ENCODE measurements at regions not wholly inside any gene's neighbourhood (a gene's known extent, or its start where the extent isn't known, plus 50 kb on each side); places are given as distances from the start of the nearest gene placed in this dataset.

DNA sequence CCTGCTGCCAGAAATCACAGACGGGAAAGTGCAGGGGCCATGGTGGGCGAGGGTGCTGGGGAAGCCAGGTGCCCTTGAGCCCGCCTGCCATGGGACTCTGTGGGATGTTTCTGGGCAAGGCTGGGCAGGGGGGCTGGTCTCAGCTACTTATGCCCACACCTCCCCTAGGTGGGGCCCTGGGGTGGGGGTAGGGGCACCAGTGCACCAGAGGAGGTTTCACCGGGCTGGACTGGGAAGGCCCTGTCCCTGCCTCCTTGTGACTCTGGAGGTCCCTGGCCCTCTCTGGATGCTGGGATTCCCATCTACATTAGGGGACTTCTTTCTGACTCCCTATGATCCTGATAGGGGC, 75.2 kb upstream of the WNT11 start:
- Mint-ChIP-seq H3K4me3 (no peak overlapping the region), H3K27me3 (ENCODE audit: insufficient read depth) (peaks cover 3% of the 10 kb centered on the region), H3K9me3 (no peaks in the 10 kb centered on the region), H3K27ac (no peak overlapping the region), H3K4me1 (ENCODE audit: low read depth) (no peaks in the 10 kb centered on the region), H3K36me3 (ENCODE audit: low read depth) (no peaks in the 10 kb centered on the region)
- intact Hi-C loops (cut with micrococcal nuclease): no loop called here
- DNase-seq (ENCODE audit: low spot score): no peak

GRCh38 chr11:76280882-76281557, 74.7 kb upstream of the WNT11 start:
- H3K36me3 Mint-ChIP-seq (ENCODE audit: low read depth): no peaks in the 10 kb centered on the region
- intact Hi-C loops (cut with micrococcal nuclease): no loop called here
- no peak overlapping the region for H3K27ac Mint-ChIP-seq
- no peaks in the 10 kb centered on the region for H3K9me3 Mint-ChIP-seq
- no peak for DNase-seq (ENCODE audit: low spot score)
- no peaks in the 10 kb centered on the region for H3K4me1 Mint-ChIP-seq (ENCODE audit: low read depth)
- H3K27me3 Mint-ChIP-seq (ENCODE audit: insufficient read depth): peaks cover 3% of the 10 kb centered on the region
- H3K4me3 Mint-ChIP-seq: no peak overlapping the region

DNA sequence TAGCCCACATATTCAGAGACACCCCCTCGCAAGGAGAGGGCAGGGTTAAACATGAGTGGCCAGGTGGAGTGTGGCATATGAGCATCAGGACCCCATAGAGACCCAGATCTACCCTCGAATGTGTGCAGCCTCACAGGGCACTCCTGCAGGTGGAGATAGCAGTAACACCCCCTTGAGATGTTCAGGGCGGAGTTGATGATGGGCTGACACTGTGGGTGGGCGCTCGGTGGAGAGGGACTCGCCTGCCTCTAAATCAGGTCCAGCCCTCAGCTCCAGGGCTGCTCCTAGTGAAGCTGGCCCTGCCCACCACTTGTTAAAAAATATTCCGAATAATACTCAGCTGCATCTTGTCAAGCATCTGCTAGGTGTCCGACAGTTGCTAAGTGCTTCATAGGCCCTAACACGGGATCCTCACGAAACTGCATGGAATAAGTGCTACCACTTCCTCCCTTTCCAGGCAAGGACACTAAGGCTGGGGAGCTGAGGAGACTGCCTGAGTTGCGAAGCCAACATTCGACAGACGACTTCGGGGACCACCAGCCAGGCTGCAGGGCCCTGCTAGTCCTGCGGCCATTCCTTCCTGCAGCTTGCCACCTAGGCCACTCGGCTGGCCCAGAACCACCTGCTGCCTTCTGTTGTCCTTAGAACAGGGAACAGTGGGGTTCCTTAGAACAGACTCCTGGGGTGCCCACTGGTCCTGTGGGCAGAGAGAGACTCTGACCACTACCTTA, 74.0 kb upstream of the WNT11 start:
- DNase-seq (ENCODE audit: low spot score): no peak
- intact Hi-C loops (cut with micrococcal nuclease): no loop called here
- no peak overlapping the region for H3K27ac Mint-ChIP-seq
- H3K36me3 Mint-ChIP-seq (ENCODE audit: low read depth): no peaks in the 10 kb centered on the region
- no peaks in the 10 kb centered on the region for H3K4me1 Mint-ChIP-seq (ENCODE audit: low read depth)
- H3K27me3 Mint-ChIP-seq (ENCODE audit: insufficient read depth): peaks cover 3% of the 10 kb centered on the region
- H3K4me3 Mint-ChIP-seq: no peak overlapping the region
- H3K9me3 Mint-ChIP-seq: no peaks in the 10 kb centered on the region

DNA sequence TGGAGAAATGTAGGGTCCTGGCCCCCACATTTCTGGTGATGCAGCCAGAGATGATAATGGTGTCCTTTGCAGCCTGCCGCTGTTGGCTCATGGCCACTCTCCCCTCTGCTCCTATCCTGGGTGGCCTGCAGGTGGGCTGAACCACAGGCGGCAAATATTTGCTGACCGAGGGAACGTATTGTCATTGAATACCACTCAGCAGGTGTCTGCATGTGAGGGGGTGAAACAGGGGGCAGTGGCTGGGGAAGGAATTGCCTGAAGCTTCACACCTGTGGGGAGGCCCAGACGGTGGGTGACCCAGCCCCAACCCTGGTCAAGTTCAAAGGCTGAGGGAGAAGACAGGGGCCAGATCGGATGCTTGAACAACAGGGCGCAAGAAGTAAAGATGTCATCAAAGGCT, 73.3 kb upstream of the WNT11 start:
- H3K4me3 Mint-ChIP-seq: no peak overlapping the region
- H3K27me3 Mint-ChIP-seq (ENCODE audit: insufficient read depth): peaks cover 3% of the 10 kb centered on the region
- no peak for DNase-seq (ENCODE audit: low spot score)
- no peak overlapping the region for H3K27ac Mint-ChIP-seq
- H3K4me1 Mint-ChIP-seq (ENCODE audit: low read depth): no peaks in the 10 kb centered on the region
- H3K9me3 Mint-ChIP-seq: peaks cover 4% of the 10 kb centered on the region
- intact Hi-C loops (cut with micrococcal nuclease): no loop called here
- H3K36me3 Mint-ChIP-seq (ENCODE audit: low read depth): no peaks in the 10 kb centered on the region

DNA sequence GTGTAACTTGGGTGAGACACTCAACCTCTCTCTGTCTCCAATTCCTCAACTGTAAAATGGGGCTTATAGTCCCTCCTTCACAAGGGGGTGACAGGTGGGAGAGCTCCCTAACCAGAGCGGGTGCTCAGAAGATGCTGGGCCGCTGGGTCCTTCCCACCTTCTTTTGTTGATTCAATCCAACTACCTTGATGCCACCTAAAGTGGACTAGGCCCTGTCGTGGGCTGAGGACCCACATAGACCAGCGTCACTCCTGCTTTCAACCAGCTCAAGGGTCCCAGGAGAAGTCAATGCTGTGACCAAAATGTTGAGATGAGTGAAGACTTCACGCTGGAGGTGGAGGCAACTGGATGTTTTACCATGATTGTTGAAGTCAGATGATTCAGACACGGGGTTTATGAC, 72.7 kb upstream of the WNT11 start:
- Mint-ChIP-seq H3K4me1 (ENCODE audit: low read depth) (no peaks in the 10 kb centered on the region), H3K36me3 (ENCODE audit: low read depth) (no peaks in the 10 kb centered on the region), H3K9me3 (peaks cover 10% of the 10 kb centered on the region), H3K4me3 (no peak overlapping the region), H3K27me3 (ENCODE audit: insufficient read depth) (peaks cover 3% of the 10 kb centered on the region), H3K27ac (no peak overlapping the region)
- intact Hi-C loops (cut with micrococcal nuclease): no loop called here
- no peak for DNase-seq (ENCODE audit: low spot score)

DNA sequence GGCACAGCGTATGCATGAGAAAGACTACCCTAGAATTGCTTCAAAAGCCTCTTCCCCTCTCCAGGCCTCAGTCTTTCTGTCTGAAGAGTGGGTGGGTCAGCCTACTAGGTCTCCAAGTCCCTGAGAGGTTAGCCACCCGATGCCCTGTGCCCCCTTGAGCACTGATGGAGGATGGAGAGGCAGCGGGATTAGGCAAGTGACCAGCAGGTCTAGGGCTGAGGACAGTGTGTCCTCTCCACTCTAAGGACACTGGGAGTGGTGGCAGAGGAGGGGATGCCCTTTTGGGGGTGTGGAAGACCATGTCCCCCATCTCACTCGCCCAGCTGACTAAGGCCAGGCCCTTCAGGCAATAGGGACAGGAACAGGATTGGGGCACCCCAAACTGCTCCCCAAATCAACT, 72.2 kb upstream of the WNT11 start:
- peaks cover 13% of the 10 kb centered on the region for H3K9me3 Mint-ChIP-seq
- H3K27me3 Mint-ChIP-seq (ENCODE audit: insufficient read depth): peaks cover 3% of the 10 kb centered on the region
- no peaks in the 10 kb centered on the region for H3K36me3 Mint-ChIP-seq (ENCODE audit: low read depth)
- intact Hi-C loops (cut with micrococcal nuclease): no loop called here
- H3K4me3 Mint-ChIP-seq: no peak overlapping the region
- no peak overlapping the region for H3K27ac Mint-ChIP-seq
- no peak for DNase-seq (ENCODE audit: low spot score)
- no peaks in the 10 kb centered on the region for H3K4me1 Mint-ChIP-seq (ENCODE audit: low read depth)

GRCh38 chr11:76277298-76278175, 71.2 kb upstream of the WNT11 start:
- Mint-ChIP-seq H3K27me3 (ENCODE audit: insufficient read depth) (peaks cover 1% of the 10 kb centered on the region), H3K9me3 (peaks cover 13% of the 10 kb centered on the region), H3K4me3 (no peak overlapping the region), H3K36me3 (ENCODE audit: low read depth) (no peaks in the 10 kb centered on the region), H3K27ac (no peak overlapping the region), H3K4me1 (ENCODE audit: low read depth) (no peaks in the 10 kb centered on the region)
- DNase-seq (ENCODE audit: low spot score): no peak
- intact Hi-C loops (cut with micrococcal nuclease): no loop called here

DNA sequence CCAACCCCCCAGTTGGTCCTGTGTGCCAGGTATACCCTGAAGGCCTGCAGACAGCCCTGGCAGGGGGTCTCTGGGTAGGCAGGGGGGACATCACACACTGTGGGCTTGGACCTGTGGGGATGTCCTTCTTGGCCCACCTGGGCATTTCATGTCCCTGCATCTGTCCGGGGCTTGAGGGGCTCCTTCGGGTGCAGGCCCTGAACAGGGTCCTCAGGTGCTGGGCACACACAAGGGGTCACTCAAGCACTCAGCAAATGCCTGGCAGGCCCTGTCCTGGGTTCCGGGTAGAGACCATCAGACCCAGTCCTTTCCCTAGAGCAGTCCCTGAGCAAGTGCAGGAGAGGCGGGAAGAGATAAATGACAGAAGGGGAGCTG, 70.5 kb upstream of the WNT11 start:
- intact Hi-C loops (cut with micrococcal nuclease): no loop called here
- no peaks in the 10 kb centered on the region for H3K27me3 Mint-ChIP-seq (ENCODE audit: insufficient read depth)
- no peaks in the 10 kb centered on the region for H3K4me1 Mint-ChIP-seq (ENCODE audit: low read depth)
- no peak overlapping the region for H3K4me3 Mint-ChIP-seq
- H3K9me3 Mint-ChIP-seq: peaks cover 13% of the 10 kb centered on the region
- no peak overlapping the region for H3K27ac Mint-ChIP-seq
- no peaks in the 10 kb centered on the region for H3K36me3 Mint-ChIP-seq (ENCODE audit: low read depth)
- no peak for DNase-seq (ENCODE audit: low spot score)

DNA sequence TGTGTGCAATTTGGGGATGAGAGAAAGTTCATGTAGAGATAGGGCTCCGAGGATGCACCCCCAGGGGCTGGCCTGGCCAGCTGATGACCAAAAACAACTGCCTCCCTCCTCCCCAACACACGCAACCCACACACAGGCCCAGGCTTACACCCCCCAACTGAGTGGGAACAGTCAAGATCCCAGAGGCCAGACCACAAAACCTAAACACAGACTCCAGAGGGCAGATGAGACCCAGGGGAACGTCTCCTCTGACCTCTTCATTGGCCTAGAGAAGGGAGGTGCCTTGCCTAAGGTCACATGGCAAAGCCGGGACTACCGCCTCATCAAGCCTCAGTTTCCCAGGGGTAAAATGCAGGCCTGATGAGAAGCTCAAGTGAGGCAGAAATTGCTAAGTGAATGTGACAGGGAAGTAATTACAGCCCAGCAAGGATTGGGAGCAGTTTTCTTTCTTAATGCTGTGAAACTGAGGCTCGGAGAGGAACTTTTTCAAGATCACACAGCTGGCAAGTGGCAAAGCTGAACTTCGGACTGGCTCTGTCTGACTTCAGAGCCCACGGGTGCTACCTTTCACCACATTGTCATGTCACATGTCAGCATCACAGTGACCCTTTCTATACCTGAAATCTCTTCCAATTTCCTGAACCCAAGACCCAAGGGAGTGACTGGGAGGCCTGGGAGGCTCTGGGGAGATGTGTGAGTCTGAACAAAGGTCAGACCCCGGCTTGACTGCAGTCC, 69.9 kb upstream of the WNT11 start:
- peaks cover 13% of the 10 kb centered on the region for H3K9me3 Mint-ChIP-seq
- no peaks in the 10 kb centered on the region for H3K27me3 Mint-ChIP-seq (ENCODE audit: insufficient read depth)
- intact Hi-C loops (cut with micrococcal nuclease): no loop called here
- H3K4me1 Mint-ChIP-seq (ENCODE audit: low read depth): no peaks in the 10 kb centered on the region
- DNase-seq (ENCODE audit: low spot score): no peak
- no peak overlapping the region for H3K27ac Mint-ChIP-seq
- no peaks in the 10 kb centered on the region for H3K36me3 Mint-ChIP-seq (ENCODE audit: low read depth)
- no peak overlapping the region for H3K4me3 Mint-ChIP-seq

GRCh38 chr11:76275446-76275845, 69.1 kb upstream of the WNT11 start:
- intact Hi-C loops (cut with micrococcal nuclease): no loop called here
- DNase-seq (ENCODE audit: low spot score): no peak

DNA sequence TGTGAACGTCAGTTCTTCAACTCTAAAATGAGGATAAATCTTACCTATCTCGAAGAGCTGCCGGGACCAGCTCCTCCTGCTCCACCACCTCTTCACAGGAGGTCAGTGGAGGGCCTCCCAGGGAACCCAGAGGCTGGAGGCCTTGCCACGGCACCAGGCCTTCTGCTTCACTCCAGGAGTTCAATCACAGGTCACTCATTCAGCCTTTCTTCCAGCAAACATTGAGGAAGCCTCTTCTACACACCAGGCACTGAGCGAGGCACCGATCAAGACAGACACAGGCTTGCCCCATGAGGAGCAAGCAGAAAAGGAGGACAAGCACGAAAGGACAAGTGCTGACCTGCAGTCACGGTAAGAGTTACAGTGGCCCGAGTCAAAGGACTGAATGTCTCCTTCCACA, 64.8 kb upstream of the WNT11 start:
- no peak overlapping the region for H3K4me3 Mint-ChIP-seq
- H3K27me3 Mint-ChIP-seq (ENCODE audit: insufficient read depth): peaks cover 2% of the 10 kb centered on the region
- no peaks in the 10 kb centered on the region for H3K4me1 Mint-ChIP-seq (ENCODE audit: low read depth)
- intact Hi-C loops (cut with micrococcal nuclease): no loop called here
- no peak overlapping the region for H3K27ac Mint-ChIP-seq
- H3K36me3 Mint-ChIP-seq (ENCODE audit: low read depth): no peaks in the 10 kb centered on the region
- DNase-seq (ENCODE audit: low spot score): no peak
- peaks cover 13% of the 10 kb centered on the region for H3K9me3 Mint-ChIP-seq

More at GRCh38 chr11:76275446-76275845, 69.1 kb upstream of the WNT11 start:
- peaks cover 13% of the 10 kb centered on the region for H3K9me3 Mint-ChIP-seq
- H3K4me1 Mint-ChIP-seq (ENCODE audit: low read depth): no peaks in the 10 kb centered on the region
- H3K36me3 Mint-ChIP-seq (ENCODE audit: low read depth): no peaks in the 10 kb centered on the region
- no peak overlapping the region for H3K4me3 Mint-ChIP-seq
- H3K27ac Mint-ChIP-seq: no peak overlapping the region
- no peaks in the 10 kb centered on the region for H3K27me3 Mint-ChIP-seq (ENCODE audit: insufficient read depth)

- H3K4me1 Mint-ChIP-seq (ENCODE audit: low read depth): no peaks in the 10 kb centered on the region
- intact Hi-C loops (cut with micrococcal nuclease): no loop called here
- no peaks in the 10 kb centered on the region for H3K36me3 Mint-ChIP-seq (ENCODE audit: low read depth)
- peaks cover 2% of the 10 kb centered on the region for H3K27me3 Mint-ChIP-seq (ENCODE audit: insufficient read depth)
- no peak for DNase-seq (ENCODE audit: low spot score)
- H3K4me3 Mint-ChIP-seq: no peak overlapping the region
- peaks cover 13% of the 10 kb centered on the region for H3K9me3 Mint-ChIP-seq
- H3K27ac Mint-ChIP-seq: no peak overlapping the region
These were observed 64.1 kb upstream of the WNT11 start for GRCh38 chr11:76270389-76270788.
